H1 (cell line): ENCODE measurements at regions not wholly inside any gene's neighbourhood (a gene's known extent, or its start where the extent isn't known, plus 50 kb on each side); places are given as distances from the start of the nearest gene placed in this dataset.

Experiments
- CTCF ChIA-PET: fragments of 300-600 bp; sonication (Branson Sonifier 250); formaldehyde crosslinking; loops from one replicate; lab custom pipeline; 2021; ENCODE audit not compliant: partially characterized antibody; lab: Charles Lee
- POLR2A ChIA-PET: fragments of 300-600 bp; sonication (Branson Sonifier 250); formaldehyde crosslinking; loops from one replicate; lab custom pipeline; 2021; ENCODE audit warnings: inconsistent platforms; ENCODE audit not compliant: partially characterized antibody; lab: Charles Lee
- DNase-seq, 2 experiments: peaks; one replicate each; pipeline versions ENCODE4 v3.0.0 to v3.0.0-alpha.2; 2010 to 2022; ENCODE audit warnings: low spot score in 2 of 2, low read depth in 1 of 2, mixed read lengths in 1 of 2
- FAIRE-seq: peaks from 2 replicates; lab custom pipeline; 2011; peaks lifted over from hg19 to GRCh38; lab: Jason Lieb, UNC
- H2AFZ ChIP-seq: 2 replicates; pipeline ENCODE4 v1.8.1; 2012; ENCODE audit warnings: low read length, inconsistent platforms
- H2AK5ac ChIP-seq: 2 replicates; pipeline ENCODE4 v1.6.1; 2013; ENCODE audit warnings: low read depth, low read length
- H2BK120ac ChIP-seq: replicated peaks from 2 replicates; pipeline ENCODE3; 2013; ENCODE audit warnings: low read depth, low read length, inconsistent platforms
- H2BK12ac ChIP-seq: 2 replicates; pipeline ENCODE4 v1.6.1; 2013; ENCODE audit warnings: low read depth, low read length
- H2BK15ac ChIP-seq: 2 replicates; pipeline ENCODE4 v1.6.1; 2013; ENCODE audit warnings: low read length
- H2BK20ac ChIP-seq: 2 replicates; pipeline ENCODE4 v1.6.1; 2013; ENCODE audit warnings: low read length
- H2BK5ac ChIP-seq: 2 replicates; pipeline ENCODE4 v1.6.1; 2013; ENCODE audit warnings: low read depth, low read length
- H3K14ac ChIP-seq: 2 replicates; pipeline ENCODE4 v1.6.1; 2013; ENCODE audit warnings: inconsistent platforms; ENCODE audit not compliant: insufficient read length
- H3K18ac ChIP-seq: 2 replicates; pipeline ENCODE4 v1.6.1; 2013; ENCODE audit warnings: low read length; ENCODE audit errors: extremely low read depth
- H3K23ac ChIP-seq: 2 replicates; pipeline ENCODE4 v1.6.1; 2013; ENCODE audit warnings: inconsistent platforms; ENCODE audit not compliant: insufficient read length
- H3K23me2 ChIP-seq: 2 replicates; pipeline ENCODE4 v1.6.1; 2013; ENCODE audit warnings: low read depth, low read length
- H3K27ac ChIP-seq: 2 replicates; pipeline ENCODE4 v1.6.1; 2011; ENCODE audit warnings: low read depth, low read length, inconsistent platforms
- H3K27me3 ChIP-seq, 4 experiments: replicated peaks in 1 of 4; 1 replicate in 1 of 4; 2 replicates in 3 of 4; pipeline versions ENCODE4 v1.6.1 to v1.8.1; 2011 to 2013; ENCODE audit warnings: low read length in 3 of 4, mild to moderate bottlenecking in 3 of 4, inconsistent platforms in 2 of 4, mixed read lengths in 2 of 4, moderate library complexity in 1 of 4; ENCODE audit not compliant: control insufficient read depth in 3 of 4, insufficient read depth in 3 of 4; ENCODE audit errors: extremely low read depth in 1 of 4
- H3K36me3 ChIP-seq, 4 experiments: 2 replicates each; pipeline versions ENCODE4 v1.6.1 to v1.8.1; 2011 to 2013; ENCODE audit warnings: mild to moderate bottlenecking in 4 of 4, low read length in 3 of 4, moderate library complexity in 2 of 4, control low read depth in 1 of 4, inconsistent platforms in 1 of 4; ENCODE audit not compliant: insufficient read depth in 4 of 4, control insufficient read depth in 2 of 4
- H3K4ac ChIP-seq: replicated peaks from 2 replicates; pipeline ENCODE3; 2013; ENCODE audit warnings: low read length, low read depth, mixed read lengths, inconsistent platforms; ENCODE audit not compliant: insufficient read length
- H3K4me1 ChIP-seq, 4 experiments: replicated peaks in 1 of 4; 1 replicate in 1 of 4; 2 replicates in 3 of 4; pipeline versions ENCODE4 v1.6.1 to v1.8.1; 2011 to 2013; ENCODE audit warnings: low read length in 3 of 4, inconsistent platforms in 2 of 4, mixed read lengths in 1 of 4; ENCODE audit not compliant: insufficient read depth in 4 of 4, control insufficient read depth in 3 of 4
- H3K4me2 ChIP-seq, 2 experiments: 2 replicates each; pipeline versions ENCODE4 v1.6.1 to v1.8.1; 2011 to 2013; ENCODE audit warnings: low read depth in 2 of 2, low read length in 2 of 2, control low read depth in 1 of 2, inconsistent platforms in 1 of 2, mild to moderate bottlenecking in 1 of 2; ENCODE audit not compliant: insufficient read depth in 1 of 2
- H3K4me3 ChIP-seq, 4 experiments: fragments of 200-600, 300-600 bp in 1 of 4; sonication (generic), shearing (Covaris generic), sonication (Bioruptor Twin) in 1 of 4; 2 replicates each; pipeline versions ENCODE4 v1.5.1 to v1.8.1; 2011 to 2016; ENCODE audit warnings: low read length in 4 of 4, low read depth in 3 of 4, control low read depth in 2 of 4, inconsistent platforms in 2 of 4, mild to moderate bottlenecking in 2 of 4, mixed read lengths in 1 of 4, moderate library complexity in 1 of 4; ENCODE audit not compliant: insufficient read depth in 2 of 4; ENCODE audit errors: extremely low read depth in 1 of 4
- H3K56ac ChIP-seq: replicated peaks from 2 replicates; pipeline ENCODE3; 2013; ENCODE audit warnings: low read depth, mild to moderate bottlenecking, mixed read lengths, low read length, inconsistent platforms; ENCODE audit not compliant: insufficient read length
- H3K79me1 ChIP-seq: 2 replicates; pipeline ENCODE4 v1.6.1; 2013; ENCODE audit warnings: low read depth, low read length, control low read depth
- H3K79me2 ChIP-seq, 2 experiments: 2 replicates each; pipeline versions ENCODE4 v1.6.1 to v1.8.1; 2012 to 2013; ENCODE audit warnings: low read length in 2 of 2, mild to moderate bottlenecking in 2 of 2, inconsistent platforms in 1 of 2; ENCODE audit not compliant: insufficient read depth in 2 of 2, control insufficient read depth in 1 of 2
- H3K9ac ChIP-seq, 4 experiments: replicated peaks in 1 of 4; 1 replicate in 1 of 4; 2 replicates in 3 of 4; pipeline versions ENCODE4 v1.6.1 to v1.8.1; 2011 to 2013; ENCODE audit warnings: low read depth in 3 of 4, low read length in 3 of 4, control low read depth in 2 of 4, mild to moderate bottlenecking in 2 of 4, moderate library complexity in 2 of 4, inconsistent platforms in 1 of 4; ENCODE audit errors: extremely low read depth in 1 of 4
- H3K9me3 ChIP-seq, 2 experiments: 2 replicates each; pipeline versions ENCODE4 v1.6.1 to v1.8.1; 2012 to 2013; ENCODE audit warnings: mild to moderate bottlenecking in 2 of 2, moderate library complexity in 2 of 2, control low read depth in 1 of 2, inconsistent platforms in 1 of 2, low read depth in 1 of 2, low read length in 1 of 2, mixed read lengths in 1 of 2; ENCODE audit not compliant: insufficient read depth in 2 of 2
- H4K20me1 ChIP-seq, 2 experiments: replicated peaks in 1 of 2; 2 replicates each; pipeline versions ENCODE3 to v1.8.1; 2011 to 2013; ENCODE audit warnings: inconsistent platforms in 2 of 2, low read length in 2 of 2, mild to moderate bottlenecking in 1 of 2; ENCODE audit not compliant: insufficient read depth in 2 of 2, control insufficient read depth in 1 of 2
- H4K5ac ChIP-seq: 2 replicates; pipeline ENCODE4 v1.6.1; 2013; ENCODE audit warnings: low read length, low read depth, mixed read lengths, inconsistent platforms; ENCODE audit not compliant: insufficient read length
- H4K8ac ChIP-seq: 2 replicates; pipeline ENCODE4 v1.8.0; 2013; ENCODE audit warnings: mild to moderate bottlenecking, moderate library complexity, low read length, inconsistent platforms; ENCODE audit not compliant: insufficient read depth; ENCODE audit errors: extremely low read depth
- H4K91ac ChIP-seq: replicated peaks from 2 replicates; pipeline ENCODE3; 2013; ENCODE audit warnings: low read length, mixed read lengths, inconsistent platforms; ENCODE audit not compliant: insufficient read length
- WGBS, 2 experiments: shearing (Covaris generic) in 1 of 2; methylation state at CpG; one replicate each; pipeline versions ENCODE4 v1.1.6 to v1.1.7; 2013 to 2015; ENCODE audit warnings: low lambda C conversion rate in 2 of 2, mixed read lengths in 2 of 2, inconsistent platforms in 1 of 2, low coverage in 1 of 2, missing lambda C conversion rate in 1 of 2; ENCODE audit not compliant: insufficient replicate concordance in 2 of 2, insufficient coverage in 1 of 2, insufficient read length in 1 of 2; ENCODE audit errors: extremely low coverage in 1 of 2, missing lambda C conversion rate in 1 of 2; 5-methylcytosine and 5-hydroxymethylcytosine counted together
- TF ChIP-seq, protein P1 (sequence below): IDR thresholded peaks from 2 replicates; pipeline ENCODE4 v1.6.1; 2011; ENCODE audit warnings: low read depth, mild to moderate bottlenecking, low read length; ENCODE audit not compliant: insufficient read depth
- TF ChIP-seq, protein P2 (sequence below): IDR thresholded peaks from 2 replicates; pipeline ENCODE4 v1.6.1; 2011; ENCODE audit warnings: low read length, improper control_type of control experiment

DNA sequence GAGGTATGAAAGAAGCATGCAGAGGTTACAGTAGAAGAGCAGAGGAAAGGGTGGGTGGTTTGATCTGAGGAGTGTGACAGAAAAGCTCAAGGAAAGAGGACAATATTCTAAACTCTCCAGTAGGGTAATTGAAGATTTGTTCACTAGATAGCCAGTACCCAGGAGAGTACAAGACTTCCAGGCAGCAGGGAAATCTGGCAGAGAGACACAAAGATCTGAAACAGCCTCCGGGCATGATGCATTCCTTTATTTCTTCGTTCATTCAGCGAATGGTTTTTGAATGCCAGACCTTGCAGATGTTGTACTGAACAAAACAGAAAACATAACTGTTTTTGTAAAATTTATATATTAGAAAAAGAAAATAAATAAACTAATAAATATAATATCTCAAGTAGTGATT, 766.6 kb downstream of the FAT4 start:
- H2BK12ac ChIP-seq, result no peak overlapping the region
- H3K4me1 ChIP-seq, result no peaks in the 10 kb centered on the region
- CTCF ChIA-PET, result no interaction called here
- H3K9ac ChIP-seq, result no peak overlapping the region
- no peak overlapping the region for H3K27ac ChIP-seq
- H3K14ac ChIP-seq, result no peak overlapping the region
- no peak overlapping the region for H3K23ac ChIP-seq
- WGBS, 2 experiments, result 97% methylated on average over 3 of the region's 3 CpGs; no CpG with 5 or more reads in 1 of the 2 experiments
- no peaks in the 10 kb centered on the region for H3K79me2 ChIP-seq
- POLR2A ChIA-PET, result no interaction called here
- H4K5ac ChIP-seq, result no peak overlapping the region
- H3K4me2 ChIP-seq, result no peak overlapping the region
- no peaks in the 10 kb centered on the region for H4K20me1 ChIP-seq
- H2AFZ ChIP-seq, result no peak overlapping the region
- no peak overlapping the region for H2BK15ac ChIP-seq
- DNase-seq (no peak), FAIRE-seq (no peak)
- H2AK5ac ChIP-seq, result no peak overlapping the region
- no peaks in the 10 kb centered on the region for H3K36me3 ChIP-seq
- no peak overlapping the region for H4K8ac ChIP-seq
- H2BK5ac ChIP-seq, result no peak overlapping the region
- H3K56ac ChIP-seq, result no peak overlapping the region
- no peak overlapping the region for H2BK20ac ChIP-seq
- H2BK120ac ChIP-seq, result no peak overlapping the region
- no peaks in the 10 kb centered on the region for H3K23me2 ChIP-seq
- no peaks in the 10 kb centered on the region for H3K27me3 ChIP-seq
- no peak overlapping the region for H3K4ac ChIP-seq
- H3K79me1 ChIP-seq, result no peaks in the 10 kb centered on the region
- H4K91ac ChIP-seq, result no peak overlapping the region
- H3K4me3 ChIP-seq, result no peak overlapping the region
- H3K18ac ChIP-seq, result no peak overlapping the region
- no peaks in the 10 kb centered on the region for H3K9me3 ChIP-seq
- TF ChIP-seq, protein P1, sequence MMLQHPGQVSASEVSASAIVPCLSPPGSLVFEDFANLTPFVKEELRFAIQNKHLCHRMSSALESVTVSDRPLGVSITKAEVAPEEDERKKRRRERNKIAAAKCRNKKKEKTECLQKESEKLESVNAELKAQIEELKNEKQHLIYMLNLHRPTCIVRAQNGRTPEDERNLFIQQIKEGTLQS, result no peak
- TF ChIP-seq, protein P2, sequence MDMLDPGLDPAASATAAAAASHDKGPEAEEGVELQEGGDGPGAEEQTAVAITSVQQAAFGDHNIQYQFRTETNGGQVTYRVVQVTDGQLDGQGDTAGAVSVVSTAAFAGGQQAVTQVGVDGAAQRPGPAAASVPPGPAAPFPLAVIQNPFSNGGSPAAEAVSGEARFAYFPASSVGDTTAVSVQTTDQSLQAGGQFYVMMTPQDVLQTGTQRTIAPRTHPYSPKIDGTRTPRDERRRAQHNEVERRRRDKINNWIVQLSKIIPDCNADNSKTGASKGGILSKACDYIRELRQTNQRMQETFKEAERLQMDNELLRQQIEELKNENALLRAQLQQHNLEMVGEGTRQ, result no peak
